Stimulated activated CD4-positive, alpha-beta T cell treated with anti-CD3 and anti-CD28 coated beads, Interleukin-12 subunit alpha, Interleukin-12 subunit beta, amount 100 ng/mL, for 48 hours (primary cell): ENCODE measurements at regions not wholly inside any gene's neighbourhood (a gene's known extent, or its start where the extent isn't known, plus 50 kb on each side); places are given as distances from the start of the nearest gene placed in this dataset.

Experiments
- DNase-seq, 3 donors: peaks; one replicate each; pipeline ENCODE4 v3.0.0-alpha.2; 2020; ENCODE audit warnings: low read depth in 2 of 3, low spot score in 1 of 3

DNA sequence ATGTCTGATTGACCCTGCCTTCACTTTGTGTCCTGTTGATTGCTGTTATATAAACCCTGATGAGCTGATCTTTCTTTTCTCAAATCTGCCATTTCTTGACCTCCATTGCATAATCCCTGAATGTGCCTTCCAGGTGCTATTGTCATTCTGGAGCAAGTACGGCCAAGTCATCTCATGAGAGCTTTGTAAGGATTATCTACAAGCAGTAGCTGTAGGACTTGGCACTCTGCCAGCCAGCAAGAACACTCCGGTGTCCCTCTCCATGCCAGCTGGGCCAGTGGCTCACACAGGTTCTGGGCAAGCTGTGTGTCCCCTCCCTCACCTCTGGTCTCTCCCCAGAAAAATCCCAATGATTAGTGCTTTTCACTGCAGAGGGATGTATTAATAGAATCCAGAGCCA is 348.1 kb downstream of the FOXO1 start:
- DNase-seq, result no peak

DNA sequence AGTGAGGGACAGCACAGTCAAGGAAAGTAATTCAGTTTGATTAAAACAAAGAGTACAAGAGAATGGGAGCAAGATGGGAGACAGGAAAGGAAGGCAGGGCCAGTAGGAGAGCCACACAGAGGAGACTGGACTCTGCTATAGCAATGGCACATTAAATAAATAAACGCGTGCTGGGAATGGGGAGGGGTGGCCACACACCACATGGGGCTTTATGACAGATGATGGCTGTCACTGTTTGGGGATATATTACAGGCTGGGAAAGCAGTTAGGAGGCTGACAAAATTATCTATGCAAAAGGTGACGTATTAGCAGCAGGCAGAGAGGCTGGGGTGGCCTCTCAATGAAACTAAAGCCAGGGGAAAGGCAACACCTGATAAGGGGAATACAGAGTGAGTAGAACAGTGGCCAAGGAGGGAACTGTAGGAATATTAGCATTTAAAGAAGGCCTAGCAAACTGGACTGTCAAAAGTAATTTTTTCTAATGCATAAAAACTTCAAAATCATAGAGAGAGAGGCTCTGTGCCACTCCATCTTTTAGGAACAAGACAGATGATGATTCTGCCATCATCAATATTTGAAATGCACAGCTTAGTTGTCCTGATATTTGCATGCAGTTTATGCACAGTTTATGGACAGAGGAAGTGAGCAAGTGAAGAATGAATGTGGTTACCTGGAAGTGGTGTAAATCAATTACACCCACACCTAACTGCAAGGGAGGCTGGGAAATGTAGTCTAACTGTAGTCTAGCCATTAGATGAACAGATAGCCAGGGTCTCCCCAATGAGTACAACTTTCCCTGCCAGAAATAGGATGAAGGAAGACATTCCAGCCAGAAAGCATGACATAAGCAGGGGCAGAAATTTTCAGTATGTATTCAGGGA is 346.5 kb downstream of the FOXO1 start:
- no peak for DNase-seq

DNA sequence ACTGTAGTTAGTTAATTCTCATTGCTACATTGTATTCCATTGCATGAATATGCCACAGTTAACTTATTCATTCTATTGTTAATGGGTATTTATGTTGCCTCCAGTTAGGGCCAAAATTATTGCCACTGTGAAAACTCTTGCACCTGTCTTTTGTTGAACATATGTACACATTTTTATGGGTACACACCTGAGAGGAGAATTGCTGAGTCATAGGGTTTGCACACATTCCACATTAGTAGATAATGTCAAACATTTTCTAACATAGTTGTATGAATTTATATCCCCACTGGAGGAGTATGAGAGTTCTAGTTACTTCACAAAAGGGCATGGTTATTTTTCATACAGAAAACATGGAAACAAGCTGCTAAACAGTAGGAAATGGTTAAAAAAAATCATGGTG is 338.4 kb downstream of the FOXO1 start:
- DNase-seq, result no peak

DNA sequence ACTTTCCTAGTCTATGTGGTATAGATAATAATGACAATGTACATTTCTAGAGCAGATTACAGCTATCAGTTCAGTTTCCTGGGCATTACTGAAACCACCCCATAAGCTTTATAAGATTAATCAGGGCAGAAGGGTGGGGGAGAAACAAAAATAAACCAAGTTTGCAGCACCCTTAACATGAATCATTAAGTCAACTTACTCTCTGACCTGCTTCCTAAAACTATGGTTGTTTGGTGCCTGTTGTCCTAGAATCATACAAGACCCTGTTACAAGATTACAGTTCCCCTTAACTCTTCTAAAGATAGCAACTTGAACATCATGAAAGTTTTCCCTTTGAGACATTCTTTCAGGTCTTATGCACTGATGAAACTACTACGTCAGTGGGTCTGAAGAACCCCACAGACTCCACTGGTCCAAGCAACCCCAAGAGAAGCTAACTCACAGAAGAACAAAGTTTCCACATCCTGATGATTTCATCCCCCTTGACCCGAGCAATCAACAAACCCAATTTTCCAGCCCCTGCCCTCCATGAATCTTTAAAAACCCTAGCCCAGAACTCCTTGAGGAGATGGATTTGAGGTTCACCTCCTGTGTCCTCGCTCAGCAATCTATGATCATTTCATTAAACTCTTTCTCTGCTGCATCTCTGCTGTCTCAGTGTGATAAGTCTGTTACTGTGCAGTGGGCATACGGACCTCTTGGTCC is 336.5 kb downstream of the FOXO1 start:
- DNase-seq, result no peak

DNA sequence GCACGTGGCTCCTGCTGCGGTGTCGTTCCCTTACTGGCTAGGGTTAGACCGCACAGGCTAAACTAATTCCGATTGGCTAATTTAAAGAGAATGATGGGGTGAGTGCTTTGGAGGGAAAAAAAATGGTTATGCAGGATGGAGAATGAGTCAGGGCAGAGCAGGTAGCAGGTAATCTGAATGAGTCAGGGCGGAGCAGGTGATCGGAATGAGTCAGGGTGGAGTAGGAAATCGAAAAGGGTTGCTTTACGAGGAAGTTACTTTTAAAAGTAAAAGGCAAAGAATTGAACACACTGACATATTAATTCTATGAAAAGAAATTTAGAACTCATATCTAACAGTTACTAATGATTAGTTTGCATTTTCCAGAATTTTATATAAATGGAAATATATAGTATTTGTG is 335.5 kb downstream of the FOXO1 start:
- DNase-seq, result no peak

DNA sequence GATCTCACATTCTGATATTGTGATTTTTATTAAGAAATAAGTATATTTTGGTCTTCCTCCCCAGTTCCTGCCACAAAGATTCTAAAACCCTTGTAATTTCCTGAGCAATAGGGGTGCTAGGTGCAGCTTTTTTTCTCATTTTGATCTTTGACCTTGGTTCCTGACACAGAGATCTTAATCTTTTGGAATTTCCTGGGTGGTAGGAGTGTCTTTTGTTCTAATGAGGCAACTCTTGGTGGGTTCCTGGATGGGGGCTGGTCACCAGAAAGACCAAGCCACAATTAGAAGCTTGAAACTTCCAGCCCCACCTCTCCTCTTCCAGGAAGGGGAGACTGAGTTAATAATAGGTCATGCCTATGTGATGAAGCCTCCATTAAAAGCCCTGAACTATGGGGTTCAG is 334.6 kb downstream of the FOXO1 start:
- DNase-seq, result no peak

DNA sequence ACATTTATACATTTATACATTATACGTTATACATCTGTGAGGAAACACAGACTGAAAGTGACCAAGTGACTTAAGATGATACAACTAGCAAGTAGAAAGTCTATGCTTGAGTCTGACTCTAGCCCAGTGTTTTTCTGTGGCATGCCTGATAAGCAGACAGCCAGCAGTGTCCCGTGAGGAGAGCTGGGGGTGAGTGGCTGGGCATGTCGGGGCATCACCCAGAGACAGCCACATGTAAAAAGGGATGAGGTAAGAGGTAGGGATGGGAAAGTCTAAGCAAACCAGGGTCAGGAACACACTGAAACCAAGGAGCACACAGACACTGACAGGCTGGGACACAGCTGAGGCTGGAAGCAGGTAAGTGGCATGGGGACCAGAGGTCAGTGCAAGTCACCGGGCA is 333.2 kb downstream of the FOXO1 start:
- no peak for DNase-seq

DNA sequence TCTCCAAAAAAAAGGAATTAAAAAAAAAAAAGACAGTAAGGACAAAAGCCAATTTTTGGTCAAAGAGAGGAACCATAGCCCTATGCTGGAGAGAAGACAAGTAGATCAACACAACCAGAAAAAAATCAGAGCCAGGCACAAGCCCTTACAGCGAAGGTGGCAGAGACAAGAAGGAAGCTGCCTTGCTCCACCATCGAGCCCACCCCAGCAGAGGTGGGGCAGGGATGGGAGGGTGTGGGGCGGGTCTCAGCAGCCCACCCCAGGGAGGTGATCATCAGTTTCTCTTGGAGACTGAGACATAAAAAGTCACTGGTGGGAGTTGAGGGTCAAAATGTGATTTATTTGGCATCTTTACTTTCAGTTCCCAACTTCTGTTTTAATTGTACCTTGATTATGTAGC is 332.4 kb downstream of the FOXO1 start:
- DNase-seq, result no peak

DNA sequence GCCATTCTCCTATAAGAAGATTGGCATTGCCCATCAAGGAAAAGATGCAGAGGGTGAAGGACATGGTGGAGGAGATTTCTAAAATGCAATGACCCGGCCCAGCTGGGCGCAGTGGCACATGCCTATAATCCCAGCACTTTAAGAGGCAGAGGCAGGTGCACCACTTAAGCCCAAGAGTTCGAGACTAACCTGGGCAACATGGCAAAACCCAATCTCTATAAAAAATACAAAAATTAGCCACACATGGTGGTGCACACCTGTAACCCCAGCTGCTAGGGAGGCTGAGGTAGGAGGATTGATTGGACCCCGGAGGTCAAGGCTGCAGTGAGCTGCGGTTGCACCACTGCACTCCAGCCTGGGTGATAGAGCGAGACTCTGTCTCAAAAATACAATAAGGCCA is 331.8 kb downstream of the FOXO1 start:
- DNase-seq, result no peak

DNA sequence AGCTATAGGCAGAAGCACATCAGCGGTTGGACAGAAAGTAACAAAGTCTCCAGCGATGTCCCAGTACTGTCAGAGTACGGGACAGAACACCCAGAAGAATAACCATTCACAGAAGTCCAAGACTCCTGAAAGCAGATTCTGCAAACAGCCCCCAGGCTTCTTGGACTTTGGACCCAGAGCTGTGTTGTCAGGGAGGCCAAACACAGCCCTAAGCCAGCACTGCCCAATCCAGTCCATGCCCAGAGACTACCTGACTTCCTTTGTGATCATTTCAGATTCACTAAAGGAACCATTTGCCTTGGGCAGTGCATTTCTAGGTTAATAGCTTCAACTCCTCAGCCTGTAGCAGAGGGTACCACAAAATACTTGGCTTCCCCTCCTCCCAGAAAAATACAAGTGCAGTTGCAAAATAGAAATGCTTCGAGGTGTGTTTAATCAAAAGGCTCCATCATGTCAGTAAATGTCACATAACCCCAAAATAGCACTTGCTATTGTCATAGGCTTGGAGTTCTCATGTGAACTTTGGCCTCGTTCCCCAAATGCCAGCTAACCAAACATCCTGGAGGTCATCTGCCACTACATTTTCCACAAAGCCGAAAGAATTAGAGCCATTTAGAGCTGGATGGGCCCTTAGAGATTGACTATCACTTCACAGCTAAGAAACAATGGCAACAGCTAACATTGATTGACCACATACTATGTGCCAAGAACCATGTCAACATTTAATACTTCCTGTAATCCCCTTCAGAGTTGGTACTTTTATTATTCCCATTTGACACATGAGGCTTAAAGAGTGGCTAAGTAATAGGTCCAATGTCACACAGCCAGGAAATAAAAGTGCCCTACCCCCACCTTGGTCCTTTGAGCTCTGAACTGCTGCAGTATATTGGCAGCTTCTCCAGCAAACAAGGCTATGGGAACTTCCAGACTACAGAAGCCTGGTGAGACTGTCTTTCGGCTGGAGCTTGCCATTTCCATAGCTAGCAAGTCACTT is 329.9 kb downstream of the FOXO1 start:
- no peak for DNase-seq

DNA sequence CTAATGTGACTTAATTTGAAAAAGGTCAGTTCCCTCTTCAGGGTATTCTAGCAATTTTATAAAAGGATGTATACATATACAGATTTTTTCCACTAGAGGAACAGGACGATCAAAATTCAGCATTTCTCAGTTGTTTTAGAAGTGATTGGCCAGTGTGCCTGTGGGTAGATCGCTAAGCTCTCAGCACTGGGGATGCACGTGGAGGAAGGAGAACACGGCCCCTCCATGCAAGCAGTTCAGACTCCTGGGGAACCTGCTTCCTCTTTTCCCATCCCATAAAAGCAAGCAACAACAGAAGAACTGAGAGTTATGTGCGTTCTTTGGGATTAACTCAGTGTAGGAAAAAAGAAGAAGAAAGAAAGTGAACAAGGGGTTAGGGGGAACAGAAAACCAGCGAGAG is 328.8 kb downstream of the FOXO1 start:
- DNase-seq, result no peak

DNA sequence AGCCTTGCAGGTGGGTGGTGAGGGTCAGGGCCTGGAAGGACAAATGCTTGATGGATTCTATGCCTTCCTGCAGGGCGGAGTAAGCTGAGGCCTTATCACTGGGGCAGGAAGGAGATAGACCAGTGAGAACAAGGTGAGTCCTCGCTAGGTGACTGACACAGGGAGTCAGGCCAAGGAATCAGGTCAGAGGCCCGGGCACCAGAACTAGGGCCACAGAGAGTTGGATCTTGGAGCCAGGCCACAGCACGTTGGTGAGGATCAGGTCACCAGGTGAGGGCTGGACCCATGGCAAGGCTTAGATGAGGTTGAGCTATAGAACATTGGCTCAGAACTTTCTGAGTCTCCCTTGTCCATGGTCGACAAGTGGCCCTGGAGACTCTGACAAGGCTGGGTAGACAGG is 328.2 kb downstream of the FOXO1 start:
- DNase-seq, result no peak

DNA sequence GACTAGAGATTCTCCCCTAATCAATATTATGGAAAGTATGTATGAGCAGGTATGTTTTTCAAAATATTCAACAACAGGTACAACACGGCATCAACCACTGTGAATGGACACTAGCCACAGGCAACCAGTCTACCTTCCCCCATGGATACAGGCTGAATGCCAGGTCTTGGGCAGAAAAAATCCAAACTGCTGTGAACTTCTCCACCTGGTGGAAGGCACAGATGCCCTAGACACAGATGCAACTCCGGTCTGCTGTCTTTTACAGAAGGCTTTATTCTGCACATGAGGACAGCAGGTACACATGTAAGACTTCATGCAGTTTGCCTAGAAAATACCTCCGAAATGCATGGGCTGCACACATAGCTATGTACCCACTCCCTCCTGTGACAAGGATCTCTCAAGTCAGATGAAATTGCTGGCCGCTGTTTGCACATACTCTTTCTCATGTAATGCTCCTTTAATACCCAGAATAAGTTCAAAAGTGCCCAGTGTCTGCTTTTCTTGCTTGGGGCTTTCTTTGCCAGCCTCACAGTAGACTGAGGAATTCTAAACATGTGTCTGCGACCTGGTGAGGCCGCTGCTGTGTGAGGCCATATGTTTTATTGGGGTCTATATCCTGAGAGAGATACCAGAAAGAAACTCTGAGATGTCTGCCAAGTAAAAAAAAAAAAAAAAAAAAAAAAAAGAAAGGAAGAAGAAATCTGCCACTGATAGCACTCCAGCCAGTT is 325.9 kb downstream of the FOXO1 start:
- DNase-seq, result no peak

DNA sequence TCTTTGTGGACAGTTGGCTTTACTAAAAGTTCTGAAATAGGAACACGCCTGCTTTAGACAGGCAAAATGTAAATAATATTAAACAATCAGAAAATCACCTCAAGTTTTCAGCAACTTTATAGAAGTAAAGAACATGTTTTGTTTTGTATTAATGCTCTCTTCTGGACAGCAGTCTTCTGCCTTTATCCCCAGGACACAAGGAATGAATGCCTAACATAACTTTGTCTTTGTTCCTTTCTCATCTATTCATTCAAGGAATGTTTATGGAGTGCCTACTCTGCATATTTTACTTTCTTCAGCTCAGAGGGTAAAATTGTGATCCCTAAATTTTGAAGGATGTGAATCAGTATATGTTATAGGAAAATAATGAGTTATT is 325.4 kb downstream of the FOXO1 start:
- no peak for DNase-seq

DNA sequence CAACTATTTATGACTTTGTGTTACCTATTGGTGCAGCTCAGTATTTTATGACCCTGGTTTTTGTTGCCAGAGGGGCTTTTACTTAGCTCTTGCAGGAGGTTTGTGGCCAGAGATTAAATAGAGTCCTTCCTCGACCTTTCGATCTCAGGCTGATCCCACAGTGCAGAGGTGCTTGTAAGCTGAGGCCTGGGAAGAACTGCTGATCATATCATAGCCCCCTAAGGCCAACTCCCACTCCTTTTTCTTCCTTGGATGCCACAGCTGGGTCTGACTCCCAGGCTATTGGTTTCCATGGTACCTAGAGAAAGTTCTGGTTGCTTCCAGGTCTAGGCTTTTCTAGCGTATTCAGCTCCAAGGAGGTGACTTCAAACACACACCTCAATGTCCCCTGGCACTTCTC is 324.9 kb downstream of the FOXO1 start:
- DNase-seq, result no peak

DNA sequence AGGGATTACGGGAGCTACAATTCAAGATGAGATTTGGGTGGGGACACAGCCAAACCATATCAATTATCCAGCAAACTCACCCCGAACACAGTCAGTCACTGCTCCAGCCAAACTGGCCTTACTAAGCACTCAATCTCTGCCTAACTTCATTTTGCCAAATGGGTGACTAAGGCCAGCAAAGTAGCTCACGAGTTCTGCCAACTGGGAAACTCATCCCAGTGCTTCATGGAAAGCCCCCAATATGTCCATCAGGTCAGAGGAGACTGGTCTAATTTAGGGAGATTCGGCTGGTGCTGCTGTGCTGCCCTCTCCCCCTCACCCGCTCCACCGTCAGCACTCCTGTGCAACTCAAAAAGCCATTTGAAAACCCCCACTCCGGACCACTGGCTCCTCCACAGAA is 324.0 kb downstream of the FOXO1 start:
- no peak for DNase-seq

DNA sequence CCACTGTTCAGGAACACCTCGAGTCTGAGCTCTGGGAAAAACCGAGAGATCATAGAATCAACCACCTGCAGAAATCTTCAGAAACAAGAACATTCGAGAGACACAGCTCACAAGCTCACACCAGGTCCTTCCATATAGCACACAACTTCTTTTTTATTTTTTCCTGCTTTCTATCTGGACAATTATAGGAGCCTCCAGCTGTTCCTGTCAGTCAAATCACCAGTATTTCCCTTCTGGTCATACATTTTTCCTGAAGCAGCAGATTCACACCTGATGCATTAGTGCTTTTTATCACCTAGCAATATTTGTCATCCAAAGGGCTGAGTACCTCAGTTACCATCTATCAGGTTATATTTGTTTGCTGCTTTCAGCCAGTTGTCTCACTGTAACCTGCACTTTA is 323.5 kb downstream of the FOXO1 start:
- DNase-seq, result no peak

DNA sequence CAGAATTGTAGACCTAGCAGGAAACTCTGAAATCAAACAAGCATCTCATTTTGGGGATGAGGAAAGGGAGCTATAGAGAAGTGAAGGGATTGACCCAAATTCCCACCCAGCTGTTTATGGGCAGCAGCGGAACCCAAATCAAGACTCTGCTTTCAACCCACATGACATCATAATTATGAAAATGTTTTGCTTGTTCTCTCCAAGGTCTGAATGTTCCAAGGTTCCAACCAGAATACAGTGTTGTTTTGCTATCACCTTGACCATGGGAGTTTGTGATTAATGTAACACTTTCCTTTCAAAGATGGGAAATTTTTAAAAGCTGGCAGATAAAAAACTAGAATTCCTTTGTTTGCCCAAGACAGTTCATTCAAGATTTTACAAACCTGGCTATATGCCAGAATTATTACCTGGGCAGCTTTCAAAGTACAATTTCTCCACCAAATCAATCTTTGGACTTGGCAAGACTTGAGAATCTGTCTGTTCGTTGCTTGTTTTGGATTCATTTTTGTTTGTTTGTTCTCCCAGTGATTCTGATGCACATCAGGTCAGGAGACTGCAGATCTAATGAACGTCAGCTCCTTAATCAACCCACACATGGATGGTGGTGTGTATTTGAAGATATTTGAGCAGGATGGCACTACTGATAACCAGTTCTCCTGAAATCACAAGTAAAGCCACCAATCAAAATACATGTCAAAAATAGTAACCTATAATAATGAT is 322.7 kb downstream of the FOXO1 start:
- no peak for DNase-seq

DNA sequence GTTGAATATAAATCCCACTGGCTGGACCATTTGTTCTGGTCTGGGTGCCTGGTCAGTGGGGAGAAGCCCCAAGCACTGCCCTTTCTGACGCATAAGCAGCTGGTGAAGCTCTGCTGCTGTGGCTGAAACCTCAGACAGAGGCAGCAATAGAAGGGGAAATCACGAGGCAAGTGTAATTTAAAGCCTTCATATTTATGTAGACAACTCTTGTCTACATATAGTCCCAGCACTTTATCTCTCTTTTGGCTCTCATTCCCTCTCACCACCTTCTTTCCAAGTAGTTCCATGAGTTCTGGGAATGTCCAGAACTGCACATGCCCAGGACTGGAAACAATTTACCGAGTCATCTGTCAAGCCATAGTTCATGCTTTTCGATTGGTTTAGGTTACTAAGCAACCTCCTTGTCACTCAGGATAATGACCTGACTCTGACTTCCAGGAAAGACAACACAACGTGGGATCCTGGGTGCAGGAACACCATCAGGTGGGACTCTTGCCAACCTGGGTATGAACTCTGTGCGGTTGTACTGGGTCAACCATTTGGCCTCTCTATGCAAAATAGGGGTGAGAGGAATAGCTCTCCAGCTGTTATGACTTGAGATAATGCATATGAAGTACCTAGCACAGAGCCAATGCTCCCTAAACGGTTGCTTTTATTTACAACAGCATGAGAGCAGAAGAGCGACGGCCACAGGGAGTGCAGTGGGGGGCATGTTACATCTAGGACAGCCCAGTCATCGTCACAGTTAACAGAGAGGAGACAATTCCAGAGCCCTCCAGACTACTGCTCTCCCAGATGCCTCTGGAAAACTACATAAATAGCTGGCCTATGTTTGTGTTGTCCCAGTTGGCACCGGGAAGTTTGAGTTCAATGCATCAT is 321.9 kb downstream of the FOXO1 start:
- no peak for DNase-seq
